NCI-H69 (cell line): ENCODE measurements at regions not wholly inside any gene's neighbourhood (a gene's known extent, or its start where the extent isn't known, plus 50 kb on each side); places are given as distances from the start of the nearest gene placed in this dataset.

Source experiments
- DNase-seq: peaks from one replicate; lab custom pipeline; 2025; lab: John Stamatoyannopoulos, UW

- no peak for DNase-seq
Measured at GRCh38 chr7:109939207-109939606, 1151.7 kb upstream of the LRRN3 start.

DNA sequence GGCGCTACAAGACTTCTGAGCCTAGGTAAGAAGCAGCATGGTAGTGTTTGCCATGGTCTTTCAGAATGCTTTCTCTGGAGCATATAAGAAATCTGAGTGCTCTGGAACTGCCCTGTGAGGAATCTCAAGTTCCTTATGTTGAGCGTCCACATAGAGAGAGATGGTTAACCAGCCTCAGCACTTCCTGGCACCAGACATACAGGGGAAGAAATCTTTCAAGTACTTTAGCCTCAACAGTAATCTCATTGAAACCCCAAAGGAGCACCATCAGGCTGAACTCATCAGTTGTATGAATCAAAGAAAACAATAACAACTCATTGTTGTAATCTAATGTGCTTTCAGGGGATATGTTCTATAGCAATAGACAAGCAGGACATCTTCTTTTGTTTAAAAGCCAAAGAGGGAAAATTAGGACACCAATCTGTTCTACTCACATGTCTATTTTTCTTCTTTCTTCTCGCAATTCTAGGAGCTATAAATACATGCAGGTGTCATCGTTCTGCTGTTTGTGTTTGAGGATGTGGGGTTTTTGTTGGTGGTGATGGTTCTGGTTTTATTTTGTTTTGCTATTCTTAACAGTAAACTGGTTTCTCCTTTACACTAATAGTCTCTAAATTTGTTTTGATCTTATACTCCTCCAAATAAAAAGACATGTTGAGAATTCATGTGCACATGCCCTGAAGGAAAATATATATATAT, 1145.0 kb upstream of the LRRN3 start:
- DNase-seq: no peak

DNA sequence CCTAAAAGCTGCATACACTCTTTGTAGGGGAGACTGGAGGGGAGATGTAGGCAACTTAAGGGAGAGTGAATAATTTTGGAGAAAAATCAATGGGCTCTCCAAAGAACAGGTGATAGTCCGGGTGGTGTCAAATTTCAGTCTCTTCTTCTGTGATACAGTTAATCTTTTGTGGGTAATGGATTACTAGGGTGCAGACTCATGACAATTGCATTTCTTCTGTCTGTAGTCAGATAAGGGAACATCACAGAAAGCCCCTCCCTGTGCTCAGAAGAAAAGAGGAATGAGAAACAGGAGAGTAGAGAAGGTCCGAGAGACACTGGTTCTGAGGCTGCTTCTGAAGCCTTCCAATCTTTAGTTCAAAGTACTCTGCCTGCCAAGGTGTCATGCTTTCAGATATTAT, 1140.7 kb upstream of the LRRN3 start:
- peak; percentile 8 for DNase-seq

- DNase-seq: no peak
Measured at GRCh38 chr7:109950821-109951564, 1139.9 kb upstream of the LRRN3 start.

- DNase-seq: no peak
Measured at GRCh38 chr7:109951565-109951928, 1139.4 kb upstream of the LRRN3 start.

GRCh38 chr7:109955986-109956385, 1134.9 kb upstream of the LRRN3 start:
- DNase-seq: no peak

DNA sequence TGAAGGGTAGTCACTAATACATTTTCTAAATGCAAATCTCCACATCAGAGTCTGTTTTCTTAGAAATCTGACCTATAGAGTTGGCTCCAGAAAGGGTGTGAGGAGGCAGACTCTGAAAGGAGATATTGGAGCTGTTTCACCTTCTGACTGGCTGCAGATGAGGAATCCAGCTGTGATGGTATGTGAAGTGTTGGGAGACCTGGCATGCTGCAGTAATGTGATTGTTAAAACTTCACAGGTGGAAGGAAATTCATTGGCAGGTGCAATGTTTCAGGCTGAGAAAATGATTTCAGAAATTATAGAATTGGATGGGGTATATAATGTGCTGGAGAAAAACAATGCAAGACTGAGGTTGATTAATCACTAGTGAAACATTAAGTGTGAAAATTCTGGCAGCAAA, 1134.0 kb upstream of the LRRN3 start:
- peak; percentile 11 for DNase-seq

DNA sequence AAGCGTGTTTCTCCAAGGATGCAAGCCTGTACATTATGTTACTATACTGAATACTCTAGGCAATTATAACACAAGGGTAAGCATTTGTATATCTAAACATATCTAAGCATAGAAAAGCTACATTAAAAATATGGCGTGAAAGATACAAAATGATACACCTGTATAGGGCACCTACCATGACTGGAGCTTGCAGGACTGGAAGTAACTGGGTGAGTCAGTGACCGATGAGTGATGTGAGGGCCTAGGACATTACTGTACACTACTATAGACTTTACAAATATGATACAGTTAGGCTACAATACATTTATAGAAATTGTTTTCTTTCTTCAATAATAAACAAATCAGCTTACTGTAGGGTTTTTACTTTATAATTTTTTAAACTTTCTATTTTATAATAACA, 1127.2 kb upstream of the LRRN3 start:
- no peak for DNase-seq

- peak; percentile 28 for DNase-seq
Measured at GRCh38 chr7:109964780-109965179, 1126.1 kb upstream of the LRRN3 start.

GRCh38 chr7:109967406-109967805, 1123.5 kb upstream of the LRRN3 start:
- DNase-seq: no peak

DNA sequence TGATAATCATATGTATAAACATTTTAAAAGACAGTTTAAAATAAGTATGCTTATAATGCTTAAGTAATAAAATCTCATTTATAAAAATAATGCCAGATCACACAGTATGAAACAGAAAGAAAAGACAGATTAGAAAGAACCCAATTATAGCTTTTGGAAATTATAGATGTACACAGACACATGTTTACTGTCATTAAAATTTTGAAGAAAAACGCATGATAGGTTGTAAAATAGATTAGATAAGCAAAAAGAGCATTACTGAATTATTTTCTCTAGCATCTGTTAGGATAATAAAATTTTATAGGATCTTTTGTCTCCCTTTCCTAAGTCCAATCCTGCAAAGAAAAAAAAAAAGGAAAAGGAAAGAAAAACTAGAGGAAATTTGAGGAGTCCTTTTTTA, 1107.3 kb upstream of the LRRN3 start:
- DNase-seq: peak; percentile 40

GRCh38 chr7:109984729-109985128, 1106.2 kb upstream of the LRRN3 start:
- DNase-seq: no peak

DNA sequence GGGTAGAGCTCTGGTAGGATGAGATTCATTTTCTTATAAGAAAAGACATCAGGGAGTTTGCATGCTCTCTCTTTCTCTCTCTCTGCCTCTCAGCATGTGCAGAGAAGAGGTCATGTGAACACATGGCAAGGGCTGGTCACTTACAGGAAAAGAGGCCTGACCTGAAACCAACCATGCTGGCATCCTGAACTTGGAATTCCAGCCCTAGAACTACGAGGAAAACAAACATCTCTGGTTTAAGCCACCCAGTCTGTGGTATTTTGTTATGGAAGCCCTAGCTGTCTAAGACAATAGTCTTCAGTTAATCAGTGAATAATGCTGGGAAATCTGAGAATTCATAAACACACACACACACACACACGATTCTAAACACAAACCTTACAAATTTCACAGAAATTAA, 1104.2 kb upstream of the LRRN3 start:
- DNase-seq: no peak

DNA sequence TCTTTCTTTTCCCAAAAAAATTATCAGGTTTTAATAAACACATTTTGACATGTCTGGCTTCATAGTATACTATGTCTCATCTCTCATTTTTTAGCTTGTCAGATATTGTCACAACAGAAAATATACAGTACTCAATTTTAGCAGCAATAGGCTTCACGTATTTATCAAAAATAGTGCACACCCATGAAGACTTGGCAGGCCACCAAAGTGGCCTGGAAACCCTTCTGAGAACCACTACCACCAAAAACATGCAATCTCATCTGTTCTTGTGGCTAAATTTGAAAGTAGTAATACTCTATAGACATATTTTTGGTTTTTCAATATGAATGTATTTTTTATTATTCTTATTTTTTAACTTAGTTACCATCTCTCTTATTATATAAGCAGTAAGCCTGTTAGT, 1094.5 kb upstream of the LRRN3 start:
- no peak for DNase-seq

GRCh38 chr7:109996927-109997326, 1094.0 kb upstream of the LRRN3 start:
- no peak for DNase-seq

GRCh38 chr7:109997837-109998236, 1093.1 kb upstream of the LRRN3 start:
- no peak for DNase-seq

GRCh38 chr7:110001254-110001938, 1089.5 kb upstream of the LRRN3 start:
- DNase-seq: peak; percentile 99

DNA sequence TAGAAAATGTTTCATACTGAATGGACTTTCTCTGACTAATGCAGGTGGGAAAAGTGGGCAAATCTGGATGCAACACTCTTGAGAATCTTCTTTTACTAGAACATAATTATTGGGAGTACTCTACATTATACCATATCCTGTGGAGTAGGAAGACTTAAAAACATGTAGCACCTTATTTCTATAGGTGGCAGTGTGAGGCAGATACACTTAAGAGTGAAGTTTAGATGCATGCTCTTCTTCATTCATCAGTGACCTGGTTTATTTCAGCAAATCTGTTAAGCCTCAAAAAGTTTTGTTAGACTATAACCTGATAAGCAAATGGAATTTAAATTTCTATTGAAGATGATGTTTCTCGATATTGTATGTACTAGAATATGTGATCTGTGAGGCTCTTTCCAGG, 1087.1 kb upstream of the LRRN3 start:
- peak; percentile 66 for DNase-seq

GRCh38 chr7:110007320-110008063, 1083.4 kb upstream of the LRRN3 start:
- peak; percentile 72 for DNase-seq

- DNase-seq: peak; percentile 91
Measured at GRCh38 chr7:110010359-110010758, 1080.6 kb upstream of the LRRN3 start.

DNA sequence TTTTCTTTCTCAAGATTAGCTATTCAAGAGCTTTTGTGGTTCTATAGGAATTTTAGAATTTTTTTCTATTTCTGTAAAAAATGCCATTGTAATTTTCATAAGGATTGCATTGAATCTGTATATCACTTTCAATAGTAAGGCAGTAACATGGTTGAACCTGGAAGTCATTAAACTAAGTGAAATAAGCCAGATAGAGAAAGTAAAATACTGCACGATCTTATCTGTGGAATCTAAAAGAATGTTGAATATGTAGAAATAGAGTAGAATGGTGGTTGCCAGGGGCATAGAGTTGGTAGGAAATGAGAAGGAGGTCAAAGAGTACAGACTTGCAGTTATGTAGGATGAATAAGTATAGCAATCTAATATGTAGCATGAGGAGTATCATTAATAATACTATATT, 1073.5 kb upstream of the LRRN3 start:
- DNase-seq: no peak

DNA sequence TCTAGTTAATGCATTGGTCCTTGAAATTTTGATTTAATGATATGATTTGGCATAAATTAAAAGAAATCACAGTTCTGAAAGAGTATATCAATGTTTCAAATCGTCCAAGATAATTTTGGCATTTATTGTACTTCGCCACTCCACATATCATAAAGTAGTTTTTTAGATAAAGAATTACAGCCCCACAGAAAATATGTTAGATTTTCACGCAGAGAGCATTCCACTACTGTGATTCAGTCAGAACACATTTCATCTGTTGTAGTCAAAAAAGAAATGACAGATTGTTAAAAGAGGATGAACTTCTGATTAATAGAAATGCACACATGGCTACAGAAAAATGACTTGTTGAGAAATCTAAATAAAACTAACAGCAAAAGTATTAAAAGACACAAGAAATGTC, 1063.5 kb upstream of the LRRN3 start:
- no peak for DNase-seq

GRCh38 chr7:110043519-110043918, 1047.4 kb upstream of the LRRN3 start:
- no peak for DNase-seq
